Hepatic stellate cell (primary cell): ENCODE measurements at regions not wholly inside any gene's neighbourhood (a gene's known extent, or its start where the extent isn't known, plus 50 kb on each side); places are given as distances from the start of the nearest gene placed in this dataset.
"Not testable (repeated sequence)": the region's sequence is repeated elsewhere in the genome, so short reads cannot be mapped to it uniquely, and the experiment has no call there.

Experiments
- DNase-seq: peaks from one replicate; pipeline ENCODE4 v3.0.0; 2011; ENCODE audit warnings: low spot score

DNA sequence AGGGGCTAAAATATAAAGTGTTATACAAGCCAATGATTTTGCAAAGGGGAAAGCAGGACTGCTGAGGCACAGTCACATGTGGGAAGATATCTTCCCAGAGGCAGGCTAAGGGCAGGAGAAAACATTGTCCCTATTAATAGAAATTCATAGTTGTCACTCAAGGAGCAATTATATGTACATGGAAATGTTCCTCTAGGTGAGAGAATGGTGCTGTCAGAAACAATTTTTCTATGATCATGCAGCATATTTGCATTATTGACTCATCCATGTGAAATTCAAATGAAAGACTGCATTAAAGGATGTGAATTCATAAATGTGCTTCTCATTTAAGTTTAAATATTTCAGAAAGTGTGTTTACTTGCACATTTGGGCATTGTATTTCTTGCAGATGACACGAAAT, 775.9 kb upstream of the CDH9 start:
- DNase-seq, result no peak

DNA sequence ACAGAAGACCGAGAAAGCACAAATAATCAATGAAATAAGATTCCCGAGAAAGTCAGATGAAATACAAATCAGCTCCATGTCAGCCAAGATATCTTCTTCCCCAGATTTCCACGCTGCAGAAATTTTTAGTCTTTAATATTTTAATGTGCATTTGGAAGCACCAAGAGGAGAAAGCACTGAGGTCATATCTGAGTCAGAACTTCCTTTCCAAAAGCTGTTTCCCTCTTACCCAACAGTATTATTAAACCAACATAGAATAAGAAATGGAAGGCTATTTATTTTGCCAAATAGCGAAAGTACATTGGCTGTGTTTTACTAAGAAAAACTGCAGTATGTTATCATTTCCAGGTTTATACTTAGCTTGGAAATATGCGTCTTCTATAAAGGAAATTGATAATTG, 772.1 kb upstream of the CDH9 start:
- DNase-seq, result no peak

DNA sequence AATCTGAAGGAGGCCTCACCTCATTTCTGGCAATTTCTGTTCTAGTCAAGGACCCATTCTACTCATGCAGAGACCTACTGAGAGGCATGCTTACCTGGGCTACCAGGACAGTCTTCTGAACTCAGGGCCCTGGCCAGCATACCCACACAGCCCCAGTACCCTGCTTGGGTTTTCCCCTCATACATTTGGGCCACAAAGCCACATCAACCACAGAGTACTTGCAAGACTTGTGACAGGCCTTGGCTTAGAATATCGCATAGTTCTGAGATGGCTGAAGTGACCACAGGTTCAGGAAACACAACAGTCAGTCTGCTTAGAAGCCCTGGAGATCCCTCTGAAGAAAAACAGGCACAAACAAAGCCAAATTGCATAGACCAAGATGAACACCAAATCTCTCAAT, 758.8 kb upstream of the CDH9 start:
- DNase-seq, result no peak

DNA sequence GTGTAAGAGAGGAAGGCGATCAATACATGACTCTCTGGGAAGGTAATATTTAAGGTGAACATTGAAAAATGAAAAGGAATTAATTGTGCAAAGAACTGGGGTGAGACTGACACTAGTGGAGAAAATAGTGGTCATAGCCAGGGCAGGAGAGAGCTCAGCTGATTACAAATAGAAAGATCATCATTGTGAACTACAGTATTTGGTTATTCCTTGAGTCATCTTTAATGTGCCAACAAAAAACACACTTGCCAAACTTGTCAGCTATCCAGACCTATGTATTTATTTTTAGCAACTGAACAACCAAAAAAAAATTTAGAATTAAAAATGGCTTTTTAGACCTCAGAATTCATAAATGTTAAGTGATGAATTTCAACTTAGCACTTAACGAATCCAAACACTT, 749.8 kb upstream of the CDH9 start:
- no peak for DNase-seq

DNA sequence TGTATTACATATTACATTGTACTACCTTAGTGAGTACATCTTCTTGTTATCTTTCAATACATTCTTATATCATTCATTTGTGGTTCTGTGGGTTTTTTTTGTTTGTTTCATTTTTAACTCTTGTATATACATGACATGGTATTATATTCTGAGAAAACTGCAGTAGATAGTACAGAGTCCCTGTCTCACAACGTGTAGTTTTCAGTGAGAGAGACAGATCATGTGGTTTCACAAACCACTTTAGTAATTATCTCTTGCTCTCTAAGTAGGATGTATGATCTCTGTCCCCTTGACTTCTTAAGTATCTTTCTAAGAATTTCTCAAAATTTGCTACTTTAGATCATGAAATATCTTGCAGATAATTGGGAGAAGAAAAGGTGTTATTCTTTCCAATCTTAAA, 745.9 kb upstream of the CDH9 start:
- no peak for DNase-seq

DNA sequence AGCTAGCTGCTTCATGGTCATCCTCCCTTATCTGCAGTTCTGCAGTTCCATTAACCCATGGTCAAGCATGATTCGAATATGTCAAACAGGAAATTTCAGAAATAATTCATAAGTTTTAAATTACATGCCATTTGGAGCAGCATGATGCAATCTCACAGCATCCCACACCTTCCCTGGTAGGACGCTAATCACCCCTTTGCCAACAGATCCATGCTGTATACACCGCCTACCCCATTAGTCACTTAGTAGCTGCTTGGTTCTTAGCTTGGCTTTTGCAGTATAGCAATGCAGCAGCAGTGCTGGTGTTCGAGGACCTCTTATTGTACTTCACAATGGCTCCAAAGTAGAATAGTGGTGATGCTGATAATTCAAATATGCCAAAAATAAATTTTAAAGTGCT, 739.7 kb upstream of the CDH9 start:
- DNase-seq, result no peak

DNA sequence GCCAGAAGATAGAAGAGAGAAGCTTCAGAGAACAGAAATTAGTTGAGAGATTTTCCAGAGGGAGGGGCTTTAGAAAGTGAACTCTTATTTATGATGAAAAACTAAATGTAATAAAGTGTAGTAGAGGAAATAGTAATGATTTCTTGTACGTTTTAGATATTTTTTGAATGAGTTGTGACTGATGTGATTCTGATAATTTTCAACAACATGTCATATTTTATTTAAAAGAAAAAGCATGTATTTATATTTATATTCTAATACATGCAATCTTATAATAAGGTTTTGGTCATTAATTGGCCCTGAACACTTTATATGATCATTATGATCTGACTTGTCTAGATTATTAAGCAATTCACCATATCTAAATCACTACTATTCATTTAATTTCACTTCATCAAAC, 735.2 kb upstream of the CDH9 start:
- no peak for DNase-seq

DNA sequence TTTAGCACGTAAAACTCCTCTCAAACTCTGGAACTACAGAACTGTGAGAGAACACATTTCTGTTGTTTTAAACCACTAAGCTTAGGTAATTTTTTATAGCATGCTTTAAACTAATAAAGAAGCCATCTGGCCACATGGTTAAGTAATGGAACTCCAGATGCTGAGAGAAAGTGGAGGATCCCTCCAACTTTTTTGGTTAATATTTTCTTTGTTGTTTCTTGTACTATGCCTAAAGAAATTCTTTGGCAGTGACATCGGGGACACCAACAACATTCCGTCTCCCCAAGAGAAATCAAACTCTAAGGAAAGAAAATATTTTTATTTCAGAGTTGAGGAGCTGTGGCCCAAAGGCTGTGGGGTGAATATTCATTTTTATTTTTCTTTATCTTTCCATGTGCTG, 734.8 kb upstream of the CDH9 start:
- no peak for DNase-seq

DNA sequence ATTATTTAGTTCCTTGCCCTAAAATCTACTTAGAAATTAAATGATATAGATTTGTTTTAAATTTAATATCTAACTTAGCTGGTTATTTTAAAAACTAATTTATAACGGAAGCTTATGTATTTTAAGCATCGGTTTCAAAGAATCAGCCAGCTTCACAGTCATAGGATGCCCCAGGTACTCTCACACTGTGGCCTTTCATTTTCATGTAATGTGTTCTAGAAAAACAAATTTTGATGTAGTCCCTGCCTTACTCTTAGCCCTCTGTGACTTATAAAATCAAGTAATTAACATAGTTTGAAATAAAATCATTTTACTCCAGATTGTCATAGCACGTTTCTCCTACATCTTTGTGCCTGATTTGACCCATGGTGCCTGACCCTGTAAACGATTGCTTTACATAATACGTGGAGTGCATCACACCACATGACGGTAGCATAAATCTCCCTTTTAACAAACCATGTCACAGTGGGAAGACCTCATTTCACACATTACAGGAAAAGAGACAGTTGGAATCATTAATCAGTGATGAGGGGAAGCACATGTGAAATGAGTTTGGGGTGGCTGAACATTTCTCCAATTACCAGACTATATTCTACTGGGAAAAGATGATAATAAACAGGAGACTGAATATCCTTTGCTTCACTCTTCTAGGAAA, 731.5 kb upstream of the CDH9 start:
- no peak for DNase-seq

DNA sequence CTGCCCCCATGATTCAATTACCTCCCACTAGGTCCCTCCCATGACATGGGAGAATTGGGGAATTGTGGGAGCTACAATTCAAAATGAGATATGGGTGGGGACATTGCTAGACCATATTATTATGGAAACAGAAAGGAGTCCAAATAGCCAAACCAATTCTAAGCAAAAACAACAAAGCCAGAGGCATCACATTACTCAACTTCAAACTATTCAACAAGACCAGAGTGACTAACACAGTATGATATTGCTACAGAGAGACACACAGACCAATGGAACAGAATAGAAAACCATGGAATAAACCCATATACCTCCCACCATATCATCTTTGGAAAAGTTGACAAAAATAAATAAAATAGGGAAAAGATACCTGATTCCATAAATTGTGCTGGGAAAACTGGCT, 710.5 kb upstream of the CDH9 start:
- DNase-seq, result no peak

DNA sequence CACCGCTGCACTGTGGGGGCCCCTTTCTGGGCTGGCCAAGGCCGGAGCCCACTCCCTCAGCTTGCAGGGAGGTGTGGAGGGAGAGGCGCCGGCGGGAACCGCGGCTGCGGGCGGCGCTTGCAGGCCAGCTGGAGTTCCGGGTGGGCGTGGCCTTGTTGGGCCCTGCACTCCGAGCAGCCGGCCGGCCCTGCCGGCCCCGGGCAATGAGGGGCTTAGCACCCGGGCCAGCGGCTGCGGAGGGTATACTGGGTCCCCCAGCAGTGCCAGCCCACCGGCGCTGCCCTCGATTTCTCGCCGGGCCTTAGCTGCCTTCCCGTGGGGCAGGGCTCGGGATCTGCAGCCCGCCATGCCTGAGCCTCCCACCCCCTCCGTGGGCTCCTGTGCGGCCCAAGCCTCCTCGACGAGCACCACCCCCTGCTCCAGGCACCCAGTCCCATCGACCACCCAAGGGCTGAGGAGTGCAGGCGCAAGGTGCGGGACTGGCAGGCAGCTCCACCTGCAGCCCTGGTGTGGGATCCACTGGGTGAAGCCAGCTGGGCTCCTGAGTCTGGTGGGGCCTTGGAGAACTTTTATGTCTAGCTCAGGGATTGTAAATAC, 705.1 kb upstream of the CDH9 start:
- DNase-seq, result not testable (repeated sequence)

DNA sequence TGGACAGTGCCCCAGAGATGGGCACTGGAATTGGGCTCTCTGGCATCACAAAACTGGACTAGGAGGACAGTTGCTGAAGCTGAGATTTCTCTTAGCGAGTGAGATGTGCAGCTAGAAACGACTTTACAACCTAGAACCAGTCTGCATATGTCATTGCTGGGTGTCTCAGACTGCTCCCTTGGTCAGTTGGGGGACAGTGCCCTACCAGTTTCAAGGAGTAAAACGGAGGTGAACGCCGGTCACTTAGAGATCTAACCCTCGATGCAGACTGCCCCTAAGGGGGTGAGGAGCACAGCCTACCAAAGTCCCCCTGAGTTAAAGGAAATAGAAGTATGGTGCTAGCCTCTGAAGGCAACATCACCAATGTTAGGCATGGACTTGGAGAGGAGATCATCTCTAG, 704.4 kb upstream of the CDH9 start:
- no peak for DNase-seq

DNA sequence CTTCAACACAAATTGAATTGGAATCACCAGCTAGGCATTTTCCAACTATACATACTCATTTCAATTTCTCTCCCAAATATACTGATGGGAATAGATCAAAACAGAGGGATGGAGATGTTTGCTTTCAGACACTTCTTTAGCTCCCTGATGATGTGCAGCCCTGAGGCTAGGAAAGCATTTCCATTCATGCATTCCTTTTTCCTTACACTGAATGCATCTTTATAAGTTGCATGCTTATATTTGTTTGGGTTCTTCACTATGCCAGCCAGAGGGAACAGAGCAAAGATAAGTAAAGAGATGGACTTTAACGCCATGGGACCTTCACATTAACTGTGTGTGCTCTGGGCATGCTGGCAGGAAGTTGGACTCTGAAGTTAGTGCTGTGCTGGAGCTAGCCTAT, 696.5 kb upstream of the CDH9 start:
- no peak for DNase-seq

DNA sequence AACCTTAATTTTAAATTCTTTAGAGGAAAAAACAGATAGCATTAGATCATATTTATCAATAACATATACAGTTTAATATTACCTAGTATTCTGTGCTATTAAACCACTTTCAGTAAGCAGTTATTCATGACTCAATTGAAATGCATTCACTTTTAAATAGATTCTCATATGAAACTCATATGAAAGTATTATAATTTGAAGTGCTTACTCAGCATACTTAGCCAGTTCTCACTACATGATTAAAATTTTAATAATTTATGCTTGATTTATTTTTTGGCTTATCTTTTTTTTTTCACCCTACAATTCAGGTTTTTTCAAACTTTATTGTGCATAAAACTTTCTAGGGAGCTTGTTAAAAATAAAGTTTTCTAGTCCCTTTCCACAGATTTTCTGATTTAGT, 694.9 kb upstream of the CDH9 start:
- DNase-seq, result no peak

DNA sequence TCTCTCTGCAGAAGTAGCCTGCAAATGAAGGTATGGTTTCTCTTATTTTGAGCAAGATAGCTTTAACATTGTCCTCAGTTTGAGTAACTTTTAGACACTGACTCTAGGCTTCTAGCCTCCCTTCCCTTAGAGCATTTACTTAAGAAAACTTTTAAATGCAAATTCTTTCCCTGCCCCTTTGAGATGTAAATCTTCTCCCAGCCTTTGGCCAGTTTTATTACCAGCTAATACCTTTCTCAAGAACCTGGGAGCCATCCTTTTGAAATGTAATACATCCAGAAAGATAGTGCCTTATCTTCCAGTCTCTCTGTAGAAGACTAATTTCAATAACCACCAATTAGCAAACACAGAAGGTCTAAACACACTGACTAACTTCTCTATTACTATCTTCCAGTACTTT, 688.9 kb upstream of the CDH9 start:
- DNase-seq, result no peak

DNA sequence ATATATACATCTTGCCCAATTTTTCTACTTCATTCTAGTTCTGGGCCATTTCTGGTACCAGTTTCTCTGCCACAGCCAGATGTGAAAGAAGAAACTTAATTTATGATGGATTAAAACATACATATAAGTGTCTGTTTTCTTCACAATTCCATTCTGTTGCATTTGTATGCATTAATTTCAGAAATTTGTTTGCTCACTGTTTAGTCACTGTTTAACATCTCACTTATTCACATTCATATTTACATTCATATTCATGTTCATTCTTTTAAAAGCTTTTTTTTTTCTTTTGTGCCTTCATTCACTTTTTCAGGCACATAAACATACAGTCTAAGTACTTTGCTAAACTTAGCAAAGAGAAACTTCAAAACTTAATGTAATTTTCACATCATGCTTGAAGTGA, 684.0 kb upstream of the CDH9 start:
- no peak for DNase-seq

DNA sequence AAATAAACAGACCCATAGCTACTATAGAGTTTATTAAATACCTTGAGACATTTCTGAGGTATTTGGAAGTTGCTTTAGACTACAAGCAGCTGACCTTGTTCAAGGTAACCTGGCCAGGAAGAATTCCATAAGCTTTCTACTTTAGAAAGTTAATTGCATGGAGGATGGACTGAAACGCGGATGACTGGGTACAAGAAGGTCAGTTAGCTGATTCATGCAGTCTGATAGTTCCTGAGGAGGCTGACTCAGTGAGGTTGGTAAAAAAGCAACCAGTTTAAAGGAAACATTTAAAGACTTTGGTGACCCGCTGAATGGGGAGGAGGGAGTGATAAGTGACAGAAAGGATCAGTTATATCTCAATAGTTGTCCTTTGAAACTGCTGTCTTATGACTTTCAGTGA, 670.1 kb upstream of the CDH9 start:
- DNase-seq, result no peak

DNA sequence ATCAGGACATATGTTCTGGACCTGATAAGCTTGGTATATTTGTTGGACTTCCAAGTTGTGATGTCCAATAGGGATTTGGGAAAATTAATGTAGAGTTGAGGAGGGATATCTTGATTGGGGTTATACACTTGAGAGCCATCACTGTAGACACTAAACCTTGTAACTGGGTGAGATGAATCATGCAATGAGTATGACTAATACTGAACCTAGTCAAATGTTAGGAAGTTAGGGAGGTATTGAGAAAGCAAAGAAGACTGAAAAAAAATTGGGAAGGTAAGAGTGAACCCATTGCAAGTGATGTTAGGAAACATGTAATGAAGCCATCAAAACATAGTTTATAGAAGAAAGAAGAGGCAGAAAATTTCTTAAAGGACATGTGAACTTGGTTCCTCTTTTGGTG, 668.4 kb upstream of the CDH9 start:
- no peak for DNase-seq

DNA sequence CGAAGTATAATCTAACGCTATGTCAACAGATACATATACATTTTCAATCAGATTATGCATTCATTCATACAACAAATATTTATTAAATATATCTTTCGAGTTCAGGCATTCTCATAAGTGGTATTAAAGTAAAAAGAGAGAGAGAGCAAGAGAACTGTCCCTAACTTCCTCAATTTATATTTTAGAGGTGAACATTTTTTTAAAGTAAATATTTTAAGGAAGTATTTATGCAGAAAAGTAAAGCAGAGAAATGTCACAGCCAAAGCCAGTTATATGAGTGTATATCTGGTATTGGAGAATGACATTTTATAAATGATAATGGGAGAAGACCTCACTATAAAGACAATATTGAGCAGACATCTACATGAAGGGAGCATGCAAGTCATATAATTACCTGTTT, 667.3 kb upstream of the CDH9 start:
- no peak for DNase-seq

DNA sequence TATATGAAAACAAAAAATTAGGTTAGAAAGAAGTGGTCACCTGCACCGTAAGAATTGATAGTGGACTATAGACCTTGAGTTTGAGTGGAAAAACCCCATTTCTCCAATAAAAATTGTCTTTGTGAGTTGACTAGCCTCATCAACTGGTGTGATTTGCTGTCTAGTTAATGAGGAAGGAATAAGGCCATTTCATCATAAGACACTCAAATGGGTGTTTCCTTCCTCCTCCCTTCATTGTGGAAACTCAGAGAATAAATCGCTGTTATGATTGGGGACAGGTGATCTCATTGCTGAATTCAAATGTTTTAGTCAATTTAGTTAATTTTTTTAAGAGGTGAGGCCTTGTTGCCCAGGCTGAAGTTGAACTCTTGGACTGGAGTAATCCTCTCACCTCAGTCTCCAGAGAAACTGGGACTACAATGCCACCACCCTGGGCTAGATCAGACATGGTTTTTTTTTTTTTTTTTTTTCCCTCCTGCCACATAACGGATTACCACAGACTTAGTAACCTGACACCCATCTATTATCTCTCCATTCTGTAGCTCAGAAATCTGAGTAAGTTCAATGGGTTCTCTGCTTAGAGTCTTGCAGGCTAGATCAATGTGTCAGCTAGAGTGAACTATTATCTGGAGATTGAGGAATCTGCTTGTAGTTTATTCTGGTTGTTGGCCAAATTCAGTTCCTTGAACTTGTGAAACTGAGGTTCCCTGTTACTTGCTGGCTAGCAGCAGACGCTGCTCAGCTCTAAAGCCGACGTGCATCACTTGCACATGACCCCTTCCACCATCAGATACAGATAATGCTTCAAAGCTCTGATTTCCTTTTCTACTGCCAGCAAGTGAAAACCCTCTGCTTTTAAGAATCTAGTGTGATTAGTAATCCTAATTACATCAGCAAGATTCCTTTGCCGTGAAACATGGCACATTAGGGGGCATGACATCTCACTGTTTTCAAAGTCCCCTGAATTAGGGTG, 663.8 kb upstream of the CDH9 start:
- DNase-seq, result no peak

DNA sequence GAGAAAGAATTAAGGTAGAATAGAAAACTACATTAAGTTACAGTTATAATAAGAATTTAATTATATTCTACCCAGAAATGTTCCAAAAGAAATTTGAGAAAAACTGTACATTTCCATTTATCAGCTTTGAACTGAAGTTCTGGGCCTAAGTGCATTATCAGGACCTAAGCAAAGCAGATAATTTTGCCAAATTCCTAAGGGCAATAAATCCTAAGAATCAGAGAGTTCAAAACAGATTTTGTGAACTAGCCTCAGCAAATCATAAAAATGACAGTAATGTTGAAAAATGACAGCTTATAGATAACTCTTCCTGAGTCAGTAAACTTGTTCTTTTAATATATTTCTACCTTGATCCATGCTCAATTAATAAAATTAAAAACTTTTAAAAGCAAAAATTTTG, 662.1 kb upstream of the CDH9 start:
- no peak for DNase-seq

DNA sequence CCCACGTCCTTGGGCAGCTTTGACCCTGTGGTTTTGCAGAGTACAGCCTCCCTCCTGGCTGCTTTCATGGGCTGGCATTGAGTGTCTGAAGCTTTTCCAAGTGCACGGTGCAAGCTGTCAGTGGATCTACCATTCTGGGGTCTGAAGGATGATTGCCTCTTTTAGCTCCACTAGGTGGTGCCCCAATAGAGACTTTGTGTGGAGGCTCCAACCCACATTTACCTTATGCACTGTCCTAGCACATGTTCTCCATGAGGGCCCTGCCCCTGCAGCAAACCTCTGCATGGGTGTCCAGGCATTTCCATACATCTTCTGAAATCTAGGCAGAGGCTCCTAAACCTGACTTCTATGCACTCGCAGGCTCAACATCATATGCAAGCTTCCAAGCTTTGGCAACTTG, 644.2 kb upstream of the CDH9 start:
- no peak for DNase-seq

DNA sequence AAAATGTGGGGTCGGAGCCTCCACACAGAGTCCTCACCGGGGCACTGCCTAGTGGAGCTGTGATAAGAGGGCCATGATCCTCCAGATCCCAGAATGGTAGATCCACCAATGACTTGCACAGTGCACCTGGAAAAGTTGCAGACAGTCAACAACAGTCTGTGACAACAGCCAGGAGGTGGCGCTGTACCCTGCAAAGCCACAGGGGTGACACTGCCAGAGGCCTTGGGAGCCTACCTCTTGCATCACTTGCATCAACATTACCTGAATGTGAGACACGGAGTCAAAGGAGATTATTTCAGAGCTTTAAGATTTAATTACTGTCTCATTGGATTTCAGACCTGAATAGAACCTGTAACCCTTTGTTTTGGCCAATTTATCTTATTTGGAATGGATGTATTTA, 614.1 kb upstream of the CDH9 start:
- no peak for DNase-seq
